NOMO-1 treated with DMSO at 0.1 percent for 48 hours (cell line): ENCODE measurements at regions not wholly inside any gene's neighbourhood (a gene's known extent, or its start where the extent isn't known, plus 50 kb on each side); places are given as distances from the start of the nearest gene placed in this dataset.

Source experiments
- DNase-seq: peaks from one replicate; lab custom pipeline; 2025; ENCODE audit not compliant: unreplicated experiment; lab: John Stamatoyannopoulos, UW

GRCh38 chrX:113935518-113935917, 648.4 kb upstream of the HTR2C start:
- DNase-seq, result no peak

GRCh38 chrX:113933931-113934330, 650.0 kb upstream of the HTR2C start:
- DNase-seq, result no peak

GRCh38 chrX:113929004-113929403, 654.9 kb upstream of the HTR2C start:
- peak; percentile 41 for DNase-seq

- DNase-seq, result no peak
Observed at GRCh38 chrX:113920661-113921060, 663.2 kb upstream of the HTR2C start.

DNA sequence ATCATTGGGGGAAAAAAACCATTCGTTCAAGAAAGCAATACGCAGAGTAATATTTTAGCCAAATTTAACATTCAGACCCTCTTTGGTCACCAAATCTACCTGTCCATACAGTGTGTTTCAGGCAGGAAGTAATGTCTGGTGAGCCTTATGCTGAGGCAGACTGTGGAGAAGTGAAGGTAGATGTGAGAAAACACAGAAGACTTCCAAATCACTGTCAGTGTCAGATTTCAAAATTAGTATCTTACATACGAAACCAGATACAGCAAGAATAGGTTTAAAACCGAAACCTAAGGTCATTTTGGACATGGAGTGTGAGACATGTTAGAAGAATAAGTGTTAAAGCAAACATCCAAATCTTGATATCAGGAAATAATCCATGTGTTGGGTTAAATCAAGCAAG, 664.5 kb upstream of the HTR2C start:
- no peak for DNase-seq

GRCh38 chrX:113906168-113906567, 677.7 kb upstream of the HTR2C start:
- DNase-seq, result no peak

DNA sequence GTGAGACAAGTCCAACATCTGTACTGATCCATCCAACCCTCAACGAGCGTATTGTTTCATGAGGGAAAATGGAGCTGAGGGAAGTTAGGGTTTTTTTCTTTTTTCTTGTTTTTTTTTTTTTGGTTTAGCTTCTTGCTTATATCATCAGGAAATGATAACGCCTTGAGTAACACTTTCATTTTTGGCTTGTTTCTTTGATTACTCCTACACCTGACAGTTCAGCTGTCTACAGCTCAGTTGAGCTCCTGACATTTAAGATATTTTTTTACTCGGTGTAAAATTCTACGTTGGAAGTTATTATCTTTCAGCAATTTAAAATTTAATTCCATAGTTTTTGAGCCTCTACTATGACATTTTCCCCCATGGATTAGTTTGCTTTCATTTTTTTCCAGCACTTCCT, 691.0 kb upstream of the HTR2C start:
- no peak for DNase-seq

DNA sequence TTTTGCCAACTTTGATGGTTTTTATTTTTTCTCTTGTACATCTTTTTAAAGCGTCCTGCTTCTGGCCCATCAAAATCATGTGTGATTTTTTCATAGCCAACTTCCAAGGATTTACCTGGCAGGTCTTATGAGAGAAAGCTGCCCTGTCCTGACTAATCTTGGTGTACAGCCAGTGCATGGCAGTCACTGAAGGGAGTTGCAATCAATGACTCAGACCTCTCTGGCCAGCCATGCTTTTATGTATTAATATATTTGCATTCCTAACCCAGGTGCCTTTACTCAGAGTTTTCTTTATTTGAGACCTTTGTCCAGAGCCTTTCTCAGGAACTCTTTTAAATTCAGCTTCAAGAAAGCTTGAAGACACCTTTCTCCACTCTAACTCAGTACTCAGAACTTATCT, 691.5 kb upstream of the HTR2C start:
- no peak for DNase-seq

- no peak for DNase-seq
Observed at GRCh38 chrX:113873056-113873455, 710.8 kb upstream of the HTR2C start.

DNA sequence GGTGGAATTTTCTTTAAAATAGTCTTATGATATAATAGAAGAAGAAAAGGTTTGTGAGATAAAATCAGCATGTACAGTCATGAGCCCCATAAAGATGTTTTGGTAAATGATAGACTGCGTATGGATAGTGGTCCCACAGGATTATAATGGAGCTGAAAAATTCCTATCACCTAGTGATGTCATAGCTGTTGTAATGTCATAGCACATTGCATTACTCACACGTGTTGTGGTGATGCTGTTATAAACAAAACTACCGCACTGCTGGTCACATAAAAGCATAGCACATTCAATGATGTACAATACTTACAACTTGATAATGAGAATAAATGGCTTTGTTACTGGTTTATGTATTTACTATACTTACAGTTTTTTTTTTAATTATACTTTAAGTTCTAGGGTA, 715.2 kb upstream of the HTR2C start:
- no peak for DNase-seq

- no peak for DNase-seq
Observed at GRCh38 chrX:113868177-113868576, 715.7 kb upstream of the HTR2C start.

GRCh38 chrX:113849408-113849807, 734.5 kb upstream of the HTR2C start:
- DNase-seq, result no peak

- no peak for DNase-seq
Observed at GRCh38 chrX:113833096-113834055, 750.5 kb upstream of the HTR2C start.

DNA sequence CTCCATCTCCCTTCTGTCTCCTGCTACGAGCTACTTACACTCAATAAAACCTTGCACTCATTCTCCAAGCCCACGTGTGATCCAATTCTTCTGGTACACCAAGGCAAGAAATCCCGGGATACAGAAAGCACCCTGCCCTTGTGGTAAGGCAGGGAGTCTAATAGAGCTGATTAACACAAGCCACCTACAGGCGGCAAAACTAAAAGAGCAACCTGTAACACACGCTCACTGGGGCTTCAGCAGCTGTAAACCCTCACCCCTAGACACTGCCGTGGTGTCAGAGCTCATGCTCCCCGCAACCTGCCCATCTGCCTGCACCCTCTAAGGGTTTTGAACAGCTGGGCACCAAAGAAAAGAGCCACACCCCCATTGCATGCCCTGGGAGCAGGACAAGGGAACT, 755.4 kb upstream of the HTR2C start:
- DNase-seq, result no peak

GRCh38 chrX:113818346-113818745, 765.5 kb upstream of the HTR2C start:
- DNase-seq, result no peak

GRCh38 chrX:113804819-113805218, 779.1 kb upstream of the HTR2C start:
- no peak for DNase-seq

GRCh38 chrX:113804291-113804690, 779.6 kb upstream of the HTR2C start:
- no peak for DNase-seq

- no peak for DNase-seq
Observed at GRCh38 chrX:113802837-113803236, 781.0 kb upstream of the HTR2C start.

DNA sequence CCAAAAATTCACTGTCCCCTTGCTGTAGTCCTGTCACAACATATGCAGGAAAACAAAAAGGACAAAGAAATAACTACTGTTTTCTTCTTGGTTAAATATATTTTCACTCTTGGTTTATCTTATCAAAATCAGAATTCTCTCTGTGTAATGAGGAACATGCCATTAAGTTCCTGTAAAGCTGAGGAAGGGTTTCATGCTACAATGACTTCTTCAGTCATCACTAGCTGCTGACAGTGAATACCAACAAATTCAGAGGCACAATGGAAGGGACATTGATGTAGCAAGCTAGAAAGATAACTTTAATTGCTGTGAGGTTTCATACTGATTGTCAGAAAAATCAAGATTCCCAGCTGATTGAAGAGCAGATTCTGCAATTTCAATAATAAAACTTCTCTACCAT, 782.9 kb upstream of the HTR2C start:
- DNase-seq, result no peak

DNA sequence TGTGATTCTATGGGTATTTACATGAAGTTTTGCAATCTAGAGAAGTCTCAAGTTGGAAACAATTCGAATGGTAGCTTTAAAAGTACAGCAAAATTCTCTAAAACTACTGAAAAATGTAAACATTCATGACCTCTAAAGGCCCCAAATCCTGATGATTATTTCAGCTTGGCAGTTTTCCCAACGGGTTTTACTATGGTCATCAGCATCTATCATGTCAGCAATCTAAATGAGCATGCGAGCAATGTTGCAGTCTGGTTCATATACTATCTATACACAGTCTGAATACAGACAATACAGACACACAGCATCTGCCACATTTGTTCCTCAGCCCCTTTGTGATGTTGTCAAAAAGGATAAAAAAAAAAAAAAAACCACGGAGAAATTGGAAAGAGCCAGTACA, 790.3 kb upstream of the HTR2C start:
- DNase-seq, result no peak

DNA sequence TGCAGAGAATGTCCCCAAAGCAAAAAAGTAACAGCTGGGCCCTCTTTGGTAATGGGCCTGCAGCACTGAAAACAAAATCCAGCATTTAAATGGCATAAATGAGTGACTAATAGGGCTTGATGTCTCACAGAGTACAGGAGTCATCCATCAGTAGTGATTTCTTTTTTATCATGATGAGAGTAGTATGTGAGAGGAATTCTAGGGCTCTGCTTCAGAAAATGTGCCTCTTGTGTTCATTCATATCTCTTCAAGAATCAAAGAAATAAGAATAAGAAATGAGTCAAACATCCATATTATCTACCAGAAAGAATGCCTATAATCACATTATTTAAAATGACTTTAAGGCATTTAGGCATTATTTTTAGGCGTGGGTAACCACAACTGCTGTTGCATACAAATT, 792.9 kb upstream of the HTR2C start:
- no peak for DNase-seq

DNA sequence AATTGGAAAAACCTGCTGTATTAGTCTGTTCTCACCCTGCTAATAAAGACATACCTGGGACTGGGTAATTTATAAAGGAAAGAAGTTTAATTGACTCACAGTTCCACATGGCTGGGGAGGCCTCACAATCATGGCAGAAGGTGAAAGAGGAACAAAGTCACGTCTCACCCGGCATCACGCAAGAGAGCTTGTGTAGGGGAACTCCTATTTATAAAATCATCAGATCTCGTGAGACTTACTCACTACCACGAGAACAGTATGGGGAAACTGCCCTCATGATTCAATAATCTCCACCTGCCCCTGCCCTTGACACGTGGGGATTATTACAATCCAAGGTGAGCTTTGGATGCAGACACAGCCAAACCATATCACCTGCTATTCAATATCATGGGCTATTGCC, 799.1 kb upstream of the HTR2C start:
- DNase-seq, result peak; percentile 53

GRCh38 chrX:113770806-113771205, 813.1 kb upstream of the HTR2C start:
- DNase-seq, result no peak
